Fibroblast of lung (primary cell): ENCODE measurements at regions not wholly inside any gene's neighbourhood (a gene's known extent, or its start where the extent isn't known, plus 50 kb on each side); places are given as distances from the start of the nearest gene placed in this dataset.

ENCODE experiments used
- DNase-seq, 2 donors: peaks; one replicate each; pipeline versions ENCODE4 v3.0.0 to v3.0.0-alpha.2; 2010; ENCODE audit warnings: low read depth in 2 of 2
- H2AFZ ChIP-seq: 2 replicates; pipeline ENCODE4 v1.5.1; 2012; ENCODE audit warnings: low read length, control low read depth, inconsistent platforms
- H3K27ac ChIP-seq: 2 replicates; pipeline ENCODE4 v1.5.1; 2011; ENCODE audit warnings: low read length, control low read depth; ENCODE audit not compliant: insufficient read depth
- H3K27me3 ChIP-seq: 2 replicates; pipeline ENCODE4 v1.5.1; 2011; ENCODE audit warnings: mild to moderate bottlenecking, low read length; ENCODE audit not compliant: control insufficient read depth, insufficient read depth
- H3K36me3 ChIP-seq: 2 replicates; pipeline ENCODE4 v1.5.1; 2011; ENCODE audit warnings: low read length; ENCODE audit not compliant: control insufficient read depth, insufficient read depth
- H3K4me1 ChIP-seq: 2 replicates; pipeline ENCODE4 v1.5.1; 2011; ENCODE audit warnings: low read length; ENCODE audit not compliant: control insufficient read depth, insufficient read depth; ENCODE audit errors: extremely low read depth
- H3K4me2 ChIP-seq: 2 replicates; pipeline ENCODE4 v1.5.1; 2011; ENCODE audit warnings: low read length, control low read depth; ENCODE audit not compliant: insufficient read depth; ENCODE audit errors: extremely low read depth
- H3K4me3 ChIP-seq, 4 experiments: fragments of 200-600 bp in 1 of 4; sonication (generic) in 1 of 4; replicated peaks in 1 of 4; 2 replicates each; pipeline ENCODE4 v1.5.1; 2011 to 2016; ENCODE audit warnings: low read length in 4 of 4, low read depth in 3 of 4, mild to moderate bottlenecking in 3 of 4, control low read depth in 2 of 4, inconsistent platforms in 1 of 4, mixed read lengths in 1 of 4; ENCODE audit not compliant: insufficient read depth in 1 of 4; ENCODE audit errors: control extremely low read depth in 1 of 4
- H3K79me2 ChIP-seq: 2 replicates; pipeline ENCODE4 v1.5.1; 2012; ENCODE audit warnings: mild to moderate bottlenecking, low read length, inconsistent platforms; ENCODE audit not compliant: control insufficient read depth, insufficient read depth
- H3K9ac ChIP-seq: 2 replicates; pipeline ENCODE4 v1.5.1; 2011; ENCODE audit warnings: mild to moderate bottlenecking, low read length, control low read depth; ENCODE audit not compliant: insufficient read depth
- H3K9me3 ChIP-seq: 2 replicates; pipeline ENCODE4 v1.5.1; 2012; ENCODE audit warnings: low read depth, low read length; ENCODE audit not compliant: control insufficient read depth, insufficient read depth
- H4K20me1 ChIP-seq: 2 replicates; pipeline ENCODE4 v1.5.1; 2011; ENCODE audit warnings: low read length; ENCODE audit not compliant: control insufficient read depth, insufficient read depth; ENCODE audit errors: extremely low read depth
- EZH2 ChIP-seq: IDR thresholded peaks from 2 replicates; pipeline ENCODE4 v1.5.1; 2012; ENCODE audit warnings: low read length, control low read depth, mild to moderate bottlenecking; ENCODE audit errors: missing control alignments
- TF ChIP-seq, protein P1 (sequence below), 2 donors: IDR thresholded peaks in 1 of 2; conservative IDR thresholded peaks in 1 of 2; 1 replicate in 1 of 2; 2 replicates in 1 of 2; pipeline ENCODE4 v1.5.1; 2011 to 2012; ENCODE audit warnings: low read length in 2 of 2, control low read depth in 1 of 2, inconsistent platforms in 1 of 2, low read depth in 1 of 2, mild to moderate bottlenecking in 1 of 2

- no peak for TF ChIP-seq EZH2
- TF ChIP-seq, protein P1, sequence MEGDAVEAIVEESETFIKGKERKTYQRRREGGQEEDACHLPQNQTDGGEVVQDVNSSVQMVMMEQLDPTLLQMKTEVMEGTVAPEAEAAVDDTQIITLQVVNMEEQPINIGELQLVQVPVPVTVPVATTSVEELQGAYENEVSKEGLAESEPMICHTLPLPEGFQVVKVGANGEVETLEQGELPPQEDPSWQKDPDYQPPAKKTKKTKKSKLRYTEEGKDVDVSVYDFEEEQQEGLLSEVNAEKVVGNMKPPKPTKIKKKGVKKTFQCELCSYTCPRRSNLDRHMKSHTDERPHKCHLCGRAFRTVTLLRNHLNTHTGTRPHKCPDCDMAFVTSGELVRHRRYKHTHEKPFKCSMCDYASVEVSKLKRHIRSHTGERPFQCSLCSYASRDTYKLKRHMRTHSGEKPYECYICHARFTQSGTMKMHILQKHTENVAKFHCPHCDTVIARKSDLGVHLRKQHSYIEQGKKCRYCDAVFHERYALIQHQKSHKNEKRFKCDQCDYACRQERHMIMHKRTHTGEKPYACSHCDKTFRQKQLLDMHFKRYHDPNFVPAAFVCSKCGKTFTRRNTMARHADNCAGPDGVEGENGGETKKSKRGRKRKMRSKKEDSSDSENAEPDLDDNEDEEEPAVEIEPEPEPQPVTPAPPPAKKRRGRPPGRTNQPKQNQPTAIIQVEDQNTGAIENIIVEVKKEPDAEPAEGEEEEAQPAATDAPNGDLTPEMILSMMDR (conservative IDR thresholded peaks at IDR 0.05 in 1 of 2, IDR thresholded peaks at IDR 0.05 in 1 of 2; ENCODE audit: low read depth in 1 of 2, low read length in 2 of 2): peak in 1 of 2 donors; percentile 4
These were observed 257.9 kb upstream of the ATP5MC3 start for GRCh38 chr2:175439416-175439815.

DNA sequence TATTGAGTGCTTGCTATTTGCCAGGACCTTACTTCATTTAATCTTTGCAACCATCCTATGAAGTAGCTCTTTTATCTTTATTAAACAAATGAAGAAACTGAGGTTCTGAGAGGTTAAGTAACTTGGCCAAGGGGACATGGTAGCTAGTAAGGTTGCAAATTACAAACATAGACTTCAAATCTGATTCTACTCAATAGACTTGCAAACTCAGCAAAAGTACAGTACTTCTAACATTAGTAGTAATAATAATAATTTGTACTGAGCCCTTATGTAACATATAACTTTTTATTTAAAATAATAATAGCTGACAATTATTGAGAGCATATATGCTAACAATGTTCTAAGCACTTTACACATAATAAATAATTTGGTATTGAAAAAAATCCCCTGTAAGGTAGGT, 255.7 kb upstream of the ATP5MC3 start:
- no peak for DNase-seq
- Histone ChIP-seq H3K79me2 (no peaks in the 10 kb centered on the region), H3K27me3 (no peaks in the 10 kb centered on the region), H3K9me3 (no peaks in the 10 kb centered on the region), H3K4me3 (no peak overlapping the region), H3K9ac (no peak overlapping the region), H4K20me1 (no peaks in the 10 kb centered on the region), H3K4me2 (no peak overlapping the region), H3K4me1 (no peaks in the 10 kb centered on the region), H3K27ac (no peak overlapping the region), H2AFZ (no peak overlapping the region), H3K36me3 (no peaks in the 10 kb centered on the region)
- no peak for TF ChIP-seq EZH2
- TF ChIP-seq, protein P1 (conservative IDR thresholded peaks at IDR 0.05 in 1 of 2, IDR thresholded peaks at IDR 0.05 in 1 of 2; ENCODE audit: low read depth in 1 of 2, low read length in 2 of 2): no peak

More at GRCh38 chr2:175439416-175439815, 257.9 kb upstream of the ATP5MC3 start:
- Histone ChIP-seq H2AFZ (no peak overlapping the region), H3K4me3 (no peak overlapping the region), H3K9ac (no peak overlapping the region), H3K27me3 (no peaks in the 10 kb centered on the region), H3K9me3 (no peaks in the 10 kb centered on the region), H4K20me1 (no peaks in the 10 kb centered on the region), H3K36me3 (no peaks in the 10 kb centered on the region), H3K4me2 (no peak overlapping the region), H3K79me2 (no peaks in the 10 kb centered on the region), H3K27ac (no peak overlapping the region), H3K4me1 (no peaks in the 10 kb centered on the region)
- no peak for DNase-seq

GRCh38 chr2:175436076-175436475, 254.6 kb upstream of the ATP5MC3 start:
- Histone ChIP-seq H3K4me3 (no peak overlapping the region), H3K9me3 (no peaks in the 10 kb centered on the region), H3K9ac (no peak overlapping the region), H3K4me2 (no peak overlapping the region), H3K4me1 (no peaks in the 10 kb centered on the region), H3K36me3 (no peaks in the 10 kb centered on the region), H2AFZ (no peak overlapping the region), H3K27ac (no peak overlapping the region), H3K27me3 (no peaks in the 10 kb centered on the region), H4K20me1 (no peaks in the 10 kb centered on the region), H3K79me2 (no peaks in the 10 kb centered on the region)
- no peak for TF ChIP-seq EZH2
- TF ChIP-seq, protein P1 (conservative IDR thresholded peaks at IDR 0.05 in 1 of 2, IDR thresholded peaks at IDR 0.05 in 1 of 2; ENCODE audit: low read depth in 1 of 2, low read length in 2 of 2): no peak
- DNase-seq: no peak
